SJSA1 (cell line): ENCODE measurements at regions not wholly inside any gene's neighbourhood (a gene's known extent, or its start where the extent isn't known, plus 50 kb on each side); places are given as distances from the start of the nearest gene placed in this dataset.
"Not testable (repeated sequence)": the region's sequence is repeated elsewhere in the genome, so short reads cannot be mapped to it uniquely, and the experiment has no call there.

Experiments
- DNase-seq, 2 experiments: peaks; one replicate each; pipeline ENCODE4 v3.0.0-alpha.2; 2015 to 2020; ENCODE audit warnings: low spot score in 2 of 2, low read depth in 1 of 2
- H3K27ac ChIP-seq: fragments of 250-450 bp; sonication (Bioruptor Pico); 2 replicates; pipeline ENCODE4 v1.5.1; 2020; ENCODE audit warnings: mild to moderate bottlenecking, moderate library complexity
- H3K27me3 ChIP-seq: fragments of 250-450 bp; sonication (Bioruptor Pico); replicated peaks from 2 replicates; pipeline ENCODE4 v1.5.1; 2020; ENCODE audit warnings: mild to moderate bottlenecking, moderate library complexity
- H3K36me3 ChIP-seq: fragments of 250-450 bp; sonication (Bioruptor Pico); 2 replicates; pipeline ENCODE4 v1.5.1; 2020; ENCODE audit warnings: mild to moderate bottlenecking
- H3K4me1 ChIP-seq: fragments of 250-450 bp; sonication (Bioruptor Pico); replicated peaks from 2 replicates; pipeline ENCODE4 v1.6.1; 2021; ENCODE audit warnings: mild to moderate bottlenecking
- H3K4me3 ChIP-seq: fragments of 250-450 bp; sonication (Bioruptor Pico); 2 replicates; pipeline ENCODE4 v1.5.1; 2020; ENCODE audit warnings: mild to moderate bottlenecking
- H3K9me3 ChIP-seq: fragments of 250-450 bp; sonication (Bioruptor Pico); replicated peaks from 2 replicates; pipeline ENCODE4 v1.5.1; 2020; ENCODE audit warnings: mild to moderate bottlenecking

DNA sequence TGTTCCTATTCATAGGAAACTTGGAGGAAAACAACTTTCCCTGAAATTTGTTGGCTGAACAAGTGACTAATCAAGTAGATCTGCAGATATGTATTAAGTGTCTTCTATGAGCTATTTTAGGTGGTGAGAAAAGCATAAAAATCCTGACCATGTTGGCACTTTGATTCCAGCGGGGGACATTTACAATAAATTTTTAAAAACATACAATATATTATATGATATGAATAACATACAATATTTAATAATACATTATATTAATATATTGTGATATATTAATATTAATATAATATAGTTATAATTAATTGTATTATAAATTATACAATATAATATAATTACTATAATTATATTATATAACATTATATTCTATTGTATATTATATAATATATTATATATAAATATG lies 362.9 kb upstream of the SOX9 start:
- Histone ChIP-seq H3K27ac (no peak overlapping the region), H3K4me3 (no peak overlapping the region), H3K9me3 (no peaks in the 10 kb centered on the region), H3K36me3 (no peaks in the 10 kb centered on the region), H3K4me1 (no peaks in the 10 kb centered on the region), H3K27me3 (no peaks in the 10 kb centered on the region)
- DNase-seq = no peak

DNA sequence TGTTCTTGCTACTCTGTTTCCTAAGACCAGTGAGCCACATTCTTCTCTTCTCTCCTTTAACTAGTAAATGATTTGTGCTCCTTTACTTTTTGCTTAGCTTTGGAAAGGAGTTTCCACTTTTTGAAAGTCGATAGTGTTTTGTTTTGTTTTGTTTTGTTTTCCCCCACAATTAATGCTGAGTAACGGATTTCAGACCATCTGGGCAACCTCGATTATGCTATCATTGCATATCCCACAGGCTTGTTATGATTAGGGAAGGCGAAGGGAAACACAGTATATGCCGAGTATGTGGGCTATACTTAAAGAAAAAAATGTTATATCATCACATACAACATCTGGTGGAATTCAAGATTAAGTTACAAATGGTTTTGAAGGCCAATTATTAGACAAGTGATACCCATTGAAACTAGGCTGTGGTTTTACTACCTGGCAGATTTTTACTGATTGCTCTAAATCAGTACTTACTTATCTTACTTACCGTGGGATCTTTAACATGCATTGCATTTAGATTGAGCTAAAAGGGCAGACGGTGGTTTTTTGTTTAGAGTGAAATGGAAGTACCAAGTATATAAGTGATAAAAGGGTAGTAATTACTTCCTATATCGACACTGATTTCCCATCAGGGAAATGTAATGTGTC lies 361.3 kb upstream of the SOX9 start:
- Histone ChIP-seq H3K9me3 (no peaks in the 10 kb centered on the region), H3K27ac (no peak overlapping the region), H3K27me3 (no peaks in the 10 kb centered on the region), H3K4me3 (no peak overlapping the region), H3K4me1 (no peaks in the 10 kb centered on the region), H3K36me3 (no peaks in the 10 kb centered on the region)
- no peak for DNase-seq

DNA sequence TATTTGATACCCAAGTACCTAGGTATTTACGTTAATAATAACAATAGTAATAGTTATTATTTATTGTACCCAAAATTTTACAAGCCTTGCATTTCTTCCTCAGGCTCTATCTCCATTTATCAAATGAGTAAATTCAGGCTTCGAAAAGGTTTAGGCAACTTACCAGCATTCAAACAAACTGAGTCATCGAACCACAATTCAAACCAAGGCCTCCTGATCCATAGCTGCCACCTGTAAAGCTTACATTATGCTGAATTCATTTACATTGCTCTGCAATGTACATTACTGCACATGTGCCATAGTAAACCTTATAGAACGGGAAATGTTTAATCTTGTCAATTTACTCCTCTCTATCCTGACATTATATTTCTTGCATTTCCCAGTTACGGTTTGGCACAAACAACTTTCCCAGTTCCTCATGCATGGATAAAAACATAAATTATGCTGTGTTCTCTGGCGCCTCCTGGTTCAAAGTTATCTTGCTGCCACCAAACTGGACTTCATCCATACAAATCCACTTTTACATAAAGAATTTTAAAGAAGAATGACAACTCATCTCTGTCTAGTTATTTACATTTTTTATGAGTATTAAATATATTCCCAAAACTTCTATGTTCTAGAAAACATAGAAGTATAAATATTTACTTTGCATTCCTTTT lies 360.6 kb upstream of the SOX9 start:
- no peaks in the 10 kb centered on the region for H3K9me3 ChIP-seq
- H3K36me3 ChIP-seq = no peaks in the 10 kb centered on the region
- H3K27ac ChIP-seq = no peak overlapping the region
- no peaks in the 10 kb centered on the region for H3K27me3 ChIP-seq
- H3K4me3 ChIP-seq = no peak overlapping the region
- H3K4me1 ChIP-seq = no peaks in the 10 kb centered on the region
- no peak for DNase-seq

DNA sequence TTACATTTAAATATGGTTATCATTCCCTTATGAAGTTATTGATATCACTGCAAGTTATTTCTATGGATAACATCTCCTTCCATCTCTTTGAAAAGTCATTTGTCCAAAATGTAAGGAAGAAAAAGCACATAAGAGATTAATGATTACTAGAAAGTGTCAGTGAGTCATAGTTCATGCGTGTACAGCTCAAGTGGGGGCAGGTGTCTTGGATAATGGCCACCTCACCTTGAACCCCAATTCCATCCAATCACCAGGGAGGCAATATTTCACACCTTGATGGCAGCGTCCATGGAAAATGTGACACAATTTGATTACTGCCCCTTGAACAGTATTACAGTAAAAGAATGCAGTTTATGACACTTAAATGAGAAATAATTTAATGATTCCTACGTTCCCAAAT lies 358.3 kb upstream of the SOX9 start:
- Histone ChIP-seq H3K9me3 (no peaks in the 10 kb centered on the region), H3K27me3 (no peaks in the 10 kb centered on the region), H3K36me3 (no peaks in the 10 kb centered on the region), H3K27ac (no peak overlapping the region), H3K4me3 (no peak overlapping the region), H3K4me1 (no peaks in the 10 kb centered on the region)
- DNase-seq = no peak

DNA sequence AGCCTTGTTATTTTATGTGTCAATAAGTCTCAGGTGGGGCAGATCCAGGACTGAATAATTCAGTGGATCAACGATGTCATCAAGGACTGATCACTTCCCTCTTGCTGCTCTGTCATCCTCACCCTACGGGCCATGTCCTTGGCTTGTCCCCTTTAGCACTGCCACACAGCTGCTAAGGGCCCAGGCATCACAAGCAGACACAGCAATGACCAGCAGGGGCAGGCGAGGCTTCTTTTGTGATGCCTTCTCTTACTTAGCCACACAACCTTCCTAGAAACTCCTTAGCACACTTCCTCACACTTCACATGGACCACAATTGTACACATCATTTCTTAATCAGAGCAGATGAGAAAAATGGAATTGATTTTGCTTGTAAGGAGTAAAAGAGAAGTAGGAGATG lies 356.3 kb upstream of the SOX9 start:
- Histone ChIP-seq H3K4me3 (no peak overlapping the region), H3K27ac (no peak overlapping the region)
- DNase-seq = no peak

DNA sequence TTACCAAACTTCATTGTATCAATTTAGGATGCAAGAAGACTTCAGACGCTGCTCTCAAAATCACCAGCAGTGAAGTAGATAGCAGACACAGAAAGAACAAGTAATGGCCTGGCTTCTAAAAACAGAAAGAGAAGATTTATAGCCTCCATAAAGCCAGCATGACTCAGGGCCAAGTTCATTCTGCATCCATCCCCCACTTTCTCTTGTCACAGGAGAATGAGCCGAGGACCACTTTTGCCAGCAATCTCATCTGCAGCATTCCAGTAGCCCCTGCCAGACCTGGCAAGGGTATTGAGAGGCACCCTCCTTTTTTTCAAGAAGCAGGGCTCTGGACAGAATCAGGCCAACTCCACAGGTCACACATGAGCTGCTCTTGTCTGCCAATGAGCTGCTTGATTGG lies 355.4 kb upstream of the SOX9 start:
- no peak overlapping the region for H3K27ac ChIP-seq
- no peaks in the 10 kb centered on the region for H3K9me3 ChIP-seq
- DNase-seq = no peak
- H3K4me1 ChIP-seq = no peaks in the 10 kb centered on the region
- no peak overlapping the region for H3K4me3 ChIP-seq
- H3K36me3 ChIP-seq = no peaks in the 10 kb centered on the region
- no peaks in the 10 kb centered on the region for H3K27me3 ChIP-seq

More for the DNA sequence above, 356.3 kb upstream of the SOX9 start:
- H3K4me1 ChIP-seq = no peaks in the 10 kb centered on the region
- no peaks in the 10 kb centered on the region for H3K36me3 ChIP-seq
- H3K27me3 ChIP-seq = no peaks in the 10 kb centered on the region
- no peaks in the 10 kb centered on the region for H3K9me3 ChIP-seq

DNA sequence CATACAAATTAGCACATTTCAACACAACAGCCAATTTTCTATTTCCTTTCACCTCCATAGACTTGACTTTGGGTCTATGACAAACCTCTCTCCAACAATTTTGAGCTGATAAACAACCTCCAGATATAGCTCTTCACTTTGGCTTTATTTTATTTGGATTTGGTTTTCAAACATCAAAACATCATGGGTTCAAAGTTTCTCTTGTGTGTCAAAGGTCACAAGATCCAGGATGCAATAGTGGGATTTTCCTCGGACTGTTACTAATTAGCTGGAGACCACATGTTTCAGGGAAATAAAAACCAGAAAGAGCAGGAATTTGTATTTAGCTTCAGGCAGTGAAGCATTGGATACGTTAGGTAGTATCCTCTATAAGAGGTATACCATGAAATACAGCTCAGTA lies 351.0 kb upstream of the SOX9 start:
- Histone ChIP-seq H3K9me3 (no peaks in the 10 kb centered on the region), H3K4me3 (no peak overlapping the region), H3K4me1 (no peaks in the 10 kb centered on the region), H3K36me3 (no peaks in the 10 kb centered on the region), H3K27ac (no peak overlapping the region), H3K27me3 (no peaks in the 10 kb centered on the region)
- no peak for DNase-seq

DNA sequence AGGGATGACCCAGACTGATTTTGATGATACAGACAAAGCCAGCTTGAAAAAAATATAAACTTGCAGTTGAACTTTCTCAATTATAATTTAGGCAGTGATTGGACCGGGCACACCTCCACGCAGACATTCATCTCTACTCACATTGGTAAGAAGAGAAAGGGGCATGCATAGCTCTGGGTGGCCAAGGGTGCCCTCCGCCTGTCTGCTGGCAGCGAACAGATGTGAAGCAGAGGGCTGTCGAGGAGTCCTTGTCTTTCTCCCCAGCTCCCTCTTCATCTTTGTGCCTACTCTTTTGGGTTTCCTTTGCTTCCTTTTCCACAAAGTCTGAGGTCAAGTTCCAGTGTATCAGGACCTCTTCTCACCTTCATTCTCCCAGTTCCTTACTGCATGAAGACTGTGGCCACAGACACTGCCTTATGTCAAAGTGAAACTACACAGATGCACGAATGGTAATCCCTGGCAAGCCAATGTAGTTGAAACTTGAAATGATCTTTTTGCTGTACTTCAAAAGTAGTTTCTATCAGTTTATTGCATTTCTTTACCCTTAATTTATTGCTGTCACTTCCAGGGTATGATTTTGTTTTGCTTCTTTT lies 343.7 kb upstream of the SOX9 start:
- Histone ChIP-seq H3K9me3 (no peaks in the 10 kb centered on the region; the same call in 1 of the 2 replicates), H3K27me3 (no peaks in the 10 kb centered on the region; the same call in 1 of the 2 replicates), H3K27ac (no peak overlapping the region), H3K4me1 (no peaks in the 10 kb centered on the region), H3K36me3 (no peaks in the 10 kb centered on the region), H3K4me3 (no peak overlapping the region)
- no peak for DNase-seq

DNA sequence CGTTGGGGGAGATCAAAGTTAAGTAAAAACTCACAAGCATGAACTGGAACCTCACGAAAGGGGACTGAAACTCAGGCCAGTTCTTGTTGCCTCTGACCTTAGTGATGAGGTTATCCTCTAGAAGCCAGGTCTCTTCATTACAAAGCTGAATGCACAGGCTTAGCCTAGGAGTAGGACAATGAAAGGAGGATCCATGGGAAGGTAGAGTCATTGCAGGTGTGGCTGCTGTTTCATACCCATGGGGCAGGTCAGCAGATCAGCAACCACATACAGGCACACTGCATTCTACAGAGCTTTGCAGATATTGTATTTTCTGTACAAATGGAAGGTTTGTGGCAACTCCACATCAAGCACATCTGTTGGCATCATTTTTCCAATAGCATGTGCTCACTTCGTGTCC lies 341.3 kb upstream of the SOX9 start:
- no peaks in the 10 kb centered on the region; the same call in 1 of the 2 replicates for H3K9me3 ChIP-seq
- DNase-seq = no peak

DNA sequence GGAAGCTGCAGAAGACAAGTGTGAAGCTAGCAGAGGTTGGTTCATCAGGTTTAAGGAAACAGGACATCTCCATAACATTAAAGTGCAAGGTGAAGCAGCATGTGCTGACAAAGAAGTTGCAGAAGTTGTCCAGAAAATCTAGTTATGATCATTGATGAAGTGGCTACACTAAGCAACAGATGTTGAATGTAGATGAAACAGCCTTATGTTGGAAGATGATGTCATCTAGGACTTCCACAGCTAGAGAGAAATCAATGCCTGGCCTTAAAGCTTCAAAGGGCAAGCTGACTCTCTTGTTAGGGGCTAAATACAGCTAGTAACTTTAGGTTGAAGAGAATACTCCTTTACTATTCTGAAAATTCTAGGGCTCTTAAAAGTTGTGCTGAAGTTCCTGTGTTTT lies 340.2 kb upstream of the SOX9 start:
- Histone ChIP-seq H3K4me3 (no peak overlapping the region), H3K4me1 (no peaks in the 10 kb centered on the region), H3K27me3 (no peaks in the 10 kb centered on the region; the same call in 1 of the 2 replicates), H3K27ac (no peak overlapping the region), H3K9me3 (peaks cover 5% of the 10 kb centered on the region), H3K36me3 (no peaks in the 10 kb centered on the region)
- DNase-seq = no peak

More for the DNA sequence above, 341.3 kb upstream of the SOX9 start:
- Histone ChIP-seq H3K36me3 (no peaks in the 10 kb centered on the region), H3K27ac (no peak overlapping the region), H3K27me3 (no peaks in the 10 kb centered on the region; the same call in 1 of the 2 replicates), H3K4me3 (no peak overlapping the region), H3K4me1 (no peaks in the 10 kb centered on the region)

DNA sequence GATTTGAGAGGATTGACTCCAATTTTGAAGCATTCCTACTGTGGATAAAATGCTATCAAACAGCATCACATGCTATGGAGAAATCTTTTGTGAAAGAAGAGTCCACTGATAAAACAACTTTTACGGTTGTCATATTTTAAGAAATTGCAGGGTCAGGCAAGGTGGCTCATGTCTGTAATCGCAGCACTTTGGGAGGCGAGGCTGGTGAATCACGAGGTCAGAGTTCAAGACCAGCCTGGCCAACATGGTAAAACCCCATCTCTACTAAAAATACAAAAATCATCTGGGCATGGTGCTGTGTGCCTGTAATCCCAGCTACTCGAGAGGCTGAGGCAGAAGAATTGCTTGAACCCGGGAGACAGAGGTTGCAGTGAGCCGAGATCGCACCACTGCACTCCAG lies 338.8 kb upstream of the SOX9 start:
- not testable (repeated sequence) for H3K27ac ChIP-seq, H3K9me3 ChIP-seq, DNase-seq, H3K36me3 ChIP-seq, H3K4me1 ChIP-seq, H3K27me3 ChIP-seq, H3K4me3 ChIP-seq

DNA sequence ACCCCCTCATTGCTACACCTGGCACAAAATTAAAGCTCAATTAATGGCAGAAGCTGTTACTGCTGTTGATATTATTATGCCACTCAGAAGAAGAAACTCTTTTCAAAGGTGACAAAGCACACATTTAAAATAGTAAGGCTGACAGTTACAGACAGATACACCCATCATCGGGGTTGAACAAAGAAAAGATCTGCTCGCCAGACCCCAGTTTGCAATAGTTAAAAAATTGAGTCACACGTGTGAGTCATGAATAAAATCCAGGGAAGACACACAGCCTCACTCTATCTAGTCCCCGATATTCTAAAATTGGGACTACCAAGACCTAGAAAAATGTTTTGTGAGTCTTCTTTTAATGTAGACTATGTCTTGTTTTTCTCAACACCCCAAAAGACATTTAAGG lies 330.0 kb upstream of the SOX9 start:
- no peak for DNase-seq
- H3K9me3 ChIP-seq = no peaks in the 10 kb centered on the region
- H3K4me1 ChIP-seq = no peaks in the 10 kb centered on the region
- H3K27ac ChIP-seq = no peak overlapping the region
- no peak overlapping the region for H3K4me3 ChIP-seq
- H3K27me3 ChIP-seq = no peaks in the 10 kb centered on the region
- no peaks in the 10 kb centered on the region for H3K36me3 ChIP-seq

DNA sequence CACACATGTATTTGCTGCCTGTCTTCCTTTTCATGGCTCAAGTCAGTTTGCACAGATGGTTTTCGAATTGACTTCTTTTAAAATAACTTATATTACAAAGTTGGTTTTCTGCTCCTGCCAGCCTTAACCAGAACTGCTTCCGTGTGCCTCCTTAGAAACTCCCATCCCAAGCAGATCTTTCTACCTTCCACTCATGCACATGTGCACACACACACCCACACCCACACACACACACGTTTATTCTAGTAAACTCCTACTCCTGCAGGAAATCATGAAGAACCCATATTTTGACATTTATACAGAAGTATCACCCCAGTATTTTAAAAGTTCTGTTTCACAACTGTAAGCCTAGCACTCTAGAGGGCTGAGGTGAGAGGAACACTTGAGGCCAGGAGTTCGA lies 329.5 kb upstream of the SOX9 start:
- H3K27ac ChIP-seq = no peak overlapping the region
- no peaks in the 10 kb centered on the region for H3K9me3 ChIP-seq
- no peak for DNase-seq
- no peaks in the 10 kb centered on the region for H3K4me1 ChIP-seq
- H3K36me3 ChIP-seq = no peaks in the 10 kb centered on the region
- H3K27me3 ChIP-seq = no peaks in the 10 kb centered on the region
- H3K4me3 ChIP-seq = no peak overlapping the region

DNA sequence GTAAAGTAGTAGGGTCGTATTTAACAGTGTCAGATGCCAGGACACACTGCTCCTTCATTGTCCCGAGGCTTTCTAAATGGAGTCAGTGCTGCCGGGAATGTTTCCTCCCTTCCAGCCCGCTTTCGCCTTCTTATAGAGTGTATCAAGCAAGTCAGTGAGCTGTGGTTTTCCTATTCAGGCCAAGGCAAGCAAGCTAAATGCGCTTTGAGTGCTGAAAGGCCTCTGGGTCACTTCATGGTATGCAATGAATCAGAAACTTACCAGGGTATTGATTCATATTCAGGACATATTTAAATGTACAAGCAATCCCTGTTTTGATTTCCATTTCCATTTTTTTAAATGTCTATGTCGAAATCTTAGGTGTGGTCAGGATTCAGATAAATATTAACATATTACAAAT lies 327.9 kb upstream of the SOX9 start:
- H3K4me1 ChIP-seq = no peaks in the 10 kb centered on the region
- H3K9me3 ChIP-seq = no peaks in the 10 kb centered on the region
- no peaks in the 10 kb centered on the region for H3K36me3 ChIP-seq
- H3K4me3 ChIP-seq = no peak overlapping the region
- DNase-seq = no peak
- no peaks in the 10 kb centered on the region for H3K27me3 ChIP-seq
- H3K27ac ChIP-seq = no peak overlapping the region
